Breast epithelium (tissue), 3 donors: ENCODE measurements at regions not wholly inside any gene's neighbourhood (a gene's known extent, or its start where the extent isn't known, plus 50 kb on each side); places are given as distances from the start of the nearest gene placed in this dataset.

Source experiments
- POLR2A ChIP-seq: fragments of 450-650 bp; IDR thresholded peaks from one replicate; pipeline ENCODE4 v1.6.1; 2016; ENCODE audit warnings: antibody characterized with exemption, mild to moderate bottlenecking, moderate library complexity
- POLR2AphosphoS5 ChIP-seq, 3 donors: sonication (generic); formaldehyde crosslinking; IDR thresholded peaks; one replicate each; pipeline ENCODE4 v1.6.1; 2017; ENCODE audit warnings: antibody characterized with exemption in 3 of 3
- TF ChIP-seq, protein P1 (sequence below), 3 donors: fragments of 450-650 bp; IDR thresholded peaks; one replicate each; pipeline ENCODE4 v1.5.1; 2016 to 2017; ENCODE audit warnings: antibody characterized with exemption in 3 of 3, mild to moderate bottlenecking in 3 of 3, moderate library complexity in 3 of 3

GRCh38 chr6:134663800-134664535 is 285.9 kb downstream of the ALDH8A1 start:
- TF ChIP-seq, protein P1, sequence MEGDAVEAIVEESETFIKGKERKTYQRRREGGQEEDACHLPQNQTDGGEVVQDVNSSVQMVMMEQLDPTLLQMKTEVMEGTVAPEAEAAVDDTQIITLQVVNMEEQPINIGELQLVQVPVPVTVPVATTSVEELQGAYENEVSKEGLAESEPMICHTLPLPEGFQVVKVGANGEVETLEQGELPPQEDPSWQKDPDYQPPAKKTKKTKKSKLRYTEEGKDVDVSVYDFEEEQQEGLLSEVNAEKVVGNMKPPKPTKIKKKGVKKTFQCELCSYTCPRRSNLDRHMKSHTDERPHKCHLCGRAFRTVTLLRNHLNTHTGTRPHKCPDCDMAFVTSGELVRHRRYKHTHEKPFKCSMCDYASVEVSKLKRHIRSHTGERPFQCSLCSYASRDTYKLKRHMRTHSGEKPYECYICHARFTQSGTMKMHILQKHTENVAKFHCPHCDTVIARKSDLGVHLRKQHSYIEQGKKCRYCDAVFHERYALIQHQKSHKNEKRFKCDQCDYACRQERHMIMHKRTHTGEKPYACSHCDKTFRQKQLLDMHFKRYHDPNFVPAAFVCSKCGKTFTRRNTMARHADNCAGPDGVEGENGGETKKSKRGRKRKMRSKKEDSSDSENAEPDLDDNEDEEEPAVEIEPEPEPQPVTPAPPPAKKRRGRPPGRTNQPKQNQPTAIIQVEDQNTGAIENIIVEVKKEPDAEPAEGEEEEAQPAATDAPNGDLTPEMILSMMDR (IDR thresholded peaks at IDR 0.05), result no peak
- TF ChIP-seq POLR2A (no peak), POLR2AphosphoS5 (IDR thresholded peaks at IDR 0.05) (no peak)
